ENCODE measurements at regions not wholly inside any gene's neighbourhood (a gene's known extent, or its start where the extent isn't known, plus 50 kb on each side); places are given as distances from the start of the nearest gene placed in this dataset.

GRCh38 chr13:79034341-79034740, 371.7 kb downstream of the RBM26 start:
- Mint-ChIP-seq H3K27ac (no peak overlapping the region), H3K4me1 (no peaks in the 10 kb centered on the region), H3K4me3 (no peak overlapping the region), H3K9me3 (peaks cover 0 to 3% (median 0%) of the 10 kb centered on the region in 6 donors), H3K27me3 (ENCODE audit: low read depth in 3 of 3) (peaks cover 0 to 11% (median 2%) of the 10 kb centered on the region in 3 donors), H3K36me3 (no peaks in the 10 kb centered on the region)
- no peak for DNase-seq

GRCh38 chr13:79030513-79030912, 371.6 kb upstream of the OBI1 start:
- H3K36me3 Mint-ChIP-seq = no peaks in the 10 kb centered on the region

GRCh38 chr13:79018166-79018565, 359.2 kb upstream of the OBI1 start:
- no peak overlapping the region for H3K4me3 Mint-ChIP-seq
- peaks cover 0 to 3% (median 0%) of the 10 kb centered on the region in 3 donors for H3K36me3 Mint-ChIP-seq
- no peak overlapping the region for H3K27ac Mint-ChIP-seq
- peaks cover 0 to 3% (median 0%) of the 10 kb centered on the region in 3 donors for H3K27me3 Mint-ChIP-seq (ENCODE audit: low read depth in 3 of 3)
- H3K9me3 Mint-ChIP-seq = peaks cover 9 to 45% (median 20%) of the 10 kb centered on the region in 6 donors
- H3K4me1 Mint-ChIP-seq = no peaks in the 10 kb centered on the region
- no peak for DNase-seq

More at GRCh38 chr13:79030513-79030912, 371.6 kb upstream of the OBI1 start:
- Mint-ChIP-seq H3K4me1 (no peaks in the 10 kb centered on the region), H3K27me3 (ENCODE audit: low read depth in 3 of 3) (peaks cover 0 to 4% (median 2%) of the 10 kb centered on the region in 3 donors), H3K9me3 (peaks cover 0 to 3% (median 0%) of the 10 kb centered on the region in 6 donors), H3K4me3 (no peak overlapping the region), H3K27ac (no peak overlapping the region)
- DNase-seq = no peak

GRCh38 chr13:79011179-79011578, 352.2 kb upstream of the OBI1 start:
- peaks cover 0 to 22% (median 6%) of the 10 kb centered on the region in 6 donors for H3K9me3 Mint-ChIP-seq
- no peaks in the 10 kb centered on the region for H3K4me1 Mint-ChIP-seq
- DNase-seq = no peak
- no peak overlapping the region for H3K4me3 Mint-ChIP-seq
- peaks cover 0 to 1% (median 0%) of the 10 kb centered on the region in 3 donors for H3K27me3 Mint-ChIP-seq (ENCODE audit: low read depth in 3 of 3)
- H3K36me3 Mint-ChIP-seq = no peaks in the 10 kb centered on the region
- no peak overlapping the region for H3K27ac Mint-ChIP-seq

- DNase-seq = no peak
- H3K4me1 Mint-ChIP-seq = no peaks in the 10 kb centered on the region
- no peak overlapping the region for H3K27ac Mint-ChIP-seq
- no peak overlapping the region for H3K4me3 Mint-ChIP-seq
- H3K36me3 Mint-ChIP-seq = no peaks in the 10 kb centered on the region
- no peaks in the 10 kb centered on the region for H3K9me3 Mint-ChIP-seq
- peaks cover 0 to 2% (median 1%) of the 10 kb centered on the region in 3 donors for H3K27me3 Mint-ChIP-seq (ENCODE audit: low read depth in 3 of 3)
These were observed 345.3 kb upstream of the OBI1 start for GRCh38 chr13:79003989-79004898.

GRCh38 chr13:78999494-78999893, 340.5 kb upstream of the OBI1 start:
- Mint-ChIP-seq H3K27ac (no peak overlapping the region), H3K4me3 (no peak overlapping the region), H3K9me3 (no peaks in the 10 kb centered on the region), H3K27me3 (ENCODE audit: low read depth in 3 of 3) (peaks cover 0 to 3% (median 1%) of the 10 kb centered on the region in 3 donors), H3K4me1 (no peaks in the 10 kb centered on the region), H3K36me3 (no peaks in the 10 kb centered on the region)
- DNase-seq = no peak

- no peak overlapping the region for H3K4me3 Mint-ChIP-seq
- no peak overlapping the region for H3K27ac Mint-ChIP-seq
- DNase-seq = no peak
- H3K9me3 Mint-ChIP-seq = no peaks in the 10 kb centered on the region
- no peaks in the 10 kb centered on the region for H3K4me1 Mint-ChIP-seq
- peaks cover 0 to 3% (median 1%) of the 10 kb centered on the region in 3 donors for H3K27me3 Mint-ChIP-seq (ENCODE audit: low read depth in 3 of 3)
- H3K36me3 Mint-ChIP-seq = no peaks in the 10 kb centered on the region
These were observed 339.8 kb upstream of the OBI1 start for GRCh38 chr13:78998630-78999315.

- Mint-ChIP-seq H3K27ac (no peak overlapping the region), H3K27me3 (ENCODE audit: low read depth in 3 of 3) (peaks cover 0 to 3% (median 1%) of the 10 kb centered on the region in 3 donors), H3K9me3 (no peaks in the 10 kb centered on the region), H3K4me1 (no peaks in the 10 kb centered on the region), H3K4me3 (no peak overlapping the region), H3K36me3 (no peaks in the 10 kb centered on the region)
- DNase-seq = no peak
These were observed 339.1 kb upstream of the OBI1 start for GRCh38 chr13:78997902-78998629.

- H3K9me3 Mint-ChIP-seq = no peaks in the 10 kb centered on the region
- H3K4me1 Mint-ChIP-seq = no peaks in the 10 kb centered on the region
- no peaks in the 10 kb centered on the region for H3K36me3 Mint-ChIP-seq
- no peak overlapping the region for H3K4me3 Mint-ChIP-seq
- H3K27ac Mint-ChIP-seq = no peak overlapping the region
- no peak for DNase-seq
- no peaks in the 10 kb centered on the region for H3K27me3 Mint-ChIP-seq (ENCODE audit: low read depth in 3 of 3)
These were observed 334.8 kb upstream of the OBI1 start for GRCh38 chr13:78993792-78994191.

- Mint-ChIP-seq H3K36me3 (no peaks in the 10 kb centered on the region), H3K27me3 (ENCODE audit: low read depth in 3 of 3) (peaks cover 2 to 9% (median 4%) of the 10 kb centered on the region in 3 donors)
These were observed 323.0 kb upstream of the OBI1 start for GRCh38 chr13:78981913-78982312.

GRCh38 chr13:78979349-78979748, 320.4 kb upstream of the OBI1 start:
- H3K36me3 Mint-ChIP-seq = no peaks in the 10 kb centered on the region
- peaks cover 2 to 9% (median 4%) of the 10 kb centered on the region in 3 donors for H3K27me3 Mint-ChIP-seq (ENCODE audit: low read depth in 3 of 3)
- no peak overlapping the region for H3K4me3 Mint-ChIP-seq
- no peaks in the 10 kb centered on the region for H3K4me1 Mint-ChIP-seq
- H3K9me3 Mint-ChIP-seq = no peaks in the 10 kb centered on the region
- H3K27ac Mint-ChIP-seq = no peak overlapping the region
- DNase-seq = no peak

More at GRCh38 chr13:78981913-78982312, 323.0 kb upstream of the OBI1 start:
- Mint-ChIP-seq H3K4me3 (no peak overlapping the region), H3K27ac (no peak overlapping the region), H3K4me1 (no peaks in the 10 kb centered on the region), H3K9me3 (no peaks in the 10 kb centered on the region)
- DNase-seq = no peak

GRCh38 chr13:78978381-78978998, 319.5 kb upstream of the OBI1 start:
- Mint-ChIP-seq H3K27ac (no peak overlapping the region), H3K4me3 (no peak overlapping the region), H3K27me3 (ENCODE audit: low read depth in 3 of 3) (peaks cover 2 to 6% (median 4%) of the 10 kb centered on the region in 3 donors), H3K9me3 (no peaks in the 10 kb centered on the region), H3K4me1 (no peaks in the 10 kb centered on the region), H3K36me3 (no peaks in the 10 kb centered on the region)
- peak in 2 of 3 donors; percentile 12 to 16 for DNase-seq

- Mint-ChIP-seq H3K27me3 (ENCODE audit: low read depth in 3 of 3) (peaks cover 2 to 6% (median 4%) of the 10 kb centered on the region in 3 donors), H3K36me3 (no peaks in the 10 kb centered on the region), H3K4me1 (no peaks in the 10 kb centered on the region), H3K27ac (no peak overlapping the region), H3K9me3 (no peaks in the 10 kb centered on the region), H3K4me3 (no peak overlapping the region)
- DNase-seq = no peak
These were observed 318.4 kb upstream of the OBI1 start for GRCh38 chr13:78977311-78977710.
